HG02798 (cell line): ENCODE measurements at regions not wholly inside any gene's neighbourhood (a gene's known extent, or its start where the extent isn't known, plus 50 kb on each side); places are given as distances from the start of the nearest gene placed in this dataset.

ENCODE experiments used
- ATAC-seq: cut with Tn5 transposase; IDR thresholded peaks from one replicate; pipeline ENCODE4 v1.9.1; 2021; ENCODE audit warnings: mild to moderate bottlenecking; ENCODE audit not compliant: unreplicated experiment, poor library complexity

DNA sequence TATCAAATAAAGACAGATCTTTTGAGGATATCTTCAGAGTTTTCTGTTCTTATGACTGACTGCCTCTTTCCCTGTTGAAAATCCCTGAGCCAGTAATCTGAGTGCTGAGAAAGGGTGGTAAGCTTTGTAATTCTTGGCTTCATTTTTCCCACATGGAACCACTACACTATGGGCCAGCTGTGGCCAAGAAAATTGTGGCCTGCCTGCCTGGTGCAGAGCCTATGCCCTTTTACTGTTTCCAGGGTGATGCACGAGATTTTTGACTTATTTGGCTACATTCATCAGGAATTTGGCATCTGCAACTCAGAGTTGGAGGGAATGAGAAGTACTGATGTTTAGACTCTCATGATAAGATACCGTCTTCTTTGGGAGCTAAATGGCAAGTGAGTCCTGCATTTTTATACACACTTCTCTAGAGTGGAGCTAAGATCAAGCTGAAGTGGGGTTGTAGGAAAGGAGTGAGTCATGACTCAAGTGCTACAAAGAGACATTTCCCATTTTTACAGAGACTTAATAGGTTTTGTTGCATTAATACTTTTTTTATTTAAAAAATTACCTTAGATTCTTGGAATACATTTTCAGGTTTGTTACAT is 328.2 kb upstream of the CDH7 start:
- no peak for ATAC-seq

DNA sequence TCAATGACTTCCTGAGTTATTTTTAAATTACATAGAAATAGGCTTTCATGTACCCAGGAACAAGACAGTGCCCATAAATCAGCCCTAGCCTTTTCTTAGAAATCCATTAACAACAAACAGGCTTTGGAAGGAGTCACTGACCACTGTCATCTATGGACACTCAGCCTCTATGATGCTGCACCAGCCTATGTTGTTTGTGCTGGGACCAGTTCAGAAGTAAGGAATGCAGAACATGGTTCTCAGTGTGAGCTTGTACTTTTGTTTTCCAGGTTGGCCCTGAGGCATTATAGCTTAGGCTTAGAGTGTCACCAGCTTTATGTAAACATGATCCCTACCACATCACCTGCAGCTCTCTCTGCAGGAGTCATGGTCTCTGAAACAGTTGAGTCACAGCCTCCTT is 335.7 kb upstream of the CDH7 start:
- ATAC-seq = no peak

DNA sequence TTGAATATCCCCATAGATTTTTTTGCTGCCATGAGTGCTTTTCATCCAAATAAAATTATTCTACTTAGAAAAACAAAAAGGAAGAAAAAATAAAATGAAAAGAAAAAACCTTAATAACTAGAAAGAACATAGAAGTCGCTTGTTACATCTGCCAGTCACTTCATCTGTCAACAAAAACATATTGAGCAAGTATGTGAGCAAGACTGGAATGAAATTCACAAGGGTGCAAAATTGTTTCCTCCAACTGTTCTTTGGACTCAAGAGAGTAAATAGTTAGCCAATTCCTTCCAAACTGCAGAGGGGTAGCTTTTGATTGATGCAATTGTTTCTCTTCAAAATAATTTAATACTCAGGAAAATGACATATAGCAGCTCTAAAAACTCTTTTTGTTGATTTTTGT is 336.3 kb upstream of the CDH7 start:
- no peak for ATAC-seq

DNA sequence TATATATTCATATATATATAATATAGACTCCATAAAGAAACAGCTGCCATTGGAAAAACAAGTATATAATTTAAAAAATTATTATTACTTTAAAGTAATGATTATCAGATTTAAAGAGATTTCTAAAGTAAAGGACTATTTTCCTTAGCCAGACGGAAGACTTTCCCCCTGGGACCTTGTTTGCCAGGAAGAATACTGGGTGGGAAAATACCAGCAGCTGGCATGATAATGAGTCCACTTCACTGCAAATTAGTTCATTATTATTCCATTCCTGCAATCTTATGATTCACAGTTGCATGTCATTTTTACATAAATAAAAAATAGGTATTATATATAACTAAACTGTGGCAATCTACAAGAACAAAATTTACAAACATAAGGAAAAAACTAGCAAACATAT is 339.8 kb upstream of the CDH7 start:
- ATAC-seq = no peak

GRCh38 chr18:65409261-65409660 is 341.6 kb upstream of the CDH7 start:
- no peak for ATAC-seq

DNA sequence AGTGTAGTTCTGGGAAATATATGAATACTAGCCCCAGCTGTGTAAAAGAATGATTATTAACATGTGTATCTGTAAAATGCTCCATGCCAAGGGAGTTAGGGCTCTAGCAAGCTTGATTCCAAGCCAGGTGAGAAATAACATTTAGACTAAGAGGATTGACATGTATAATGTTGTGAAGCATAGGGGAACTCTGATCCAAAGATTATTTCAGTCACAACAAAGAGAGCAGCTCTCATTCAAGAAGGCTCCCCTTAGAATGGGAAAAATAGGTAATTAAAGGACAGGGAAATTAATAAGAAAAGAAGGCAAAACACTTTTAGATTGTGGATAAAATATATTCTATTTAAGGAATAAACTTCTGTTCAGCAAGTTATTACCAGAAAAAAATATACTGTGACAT is 347.3 kb upstream of the CDH7 start:
- no peak for ATAC-seq

GRCh38 chr18:65399091-65399490 is 351.7 kb upstream of the CDH7 start:
- ATAC-seq = no peak

- ATAC-seq = no peak
Measured at GRCh38 chr18:65398347-65399075, 352.3 kb upstream of the CDH7 start.

DNA sequence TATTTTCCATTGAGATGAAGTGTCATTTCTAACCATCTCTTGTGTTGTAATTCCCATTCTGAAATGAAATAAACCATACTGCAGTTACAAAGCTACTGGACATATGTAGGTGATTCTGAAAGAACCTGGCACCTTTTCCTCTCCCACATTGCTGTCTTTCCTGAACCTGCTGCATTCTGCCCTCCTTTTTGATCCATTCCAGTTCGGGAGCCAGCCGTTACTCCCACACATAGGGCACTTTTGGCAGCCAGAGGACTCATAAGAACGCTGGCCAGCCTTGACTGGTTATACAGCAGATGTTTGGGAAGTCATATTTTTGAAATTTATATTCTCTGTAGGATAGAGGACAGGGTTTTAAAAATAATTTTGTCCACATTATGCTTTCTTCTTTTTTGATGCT is 369.8 kb upstream of the CDH7 start:
- ATAC-seq = no peak

GRCh38 chr18:65380571-65380970 is 370.2 kb upstream of the CDH7 start:
- ATAC-seq = no peak

GRCh38 chr18:65372904-65373303 is 377.9 kb upstream of the CDH7 start:
- no peak for ATAC-seq

DNA sequence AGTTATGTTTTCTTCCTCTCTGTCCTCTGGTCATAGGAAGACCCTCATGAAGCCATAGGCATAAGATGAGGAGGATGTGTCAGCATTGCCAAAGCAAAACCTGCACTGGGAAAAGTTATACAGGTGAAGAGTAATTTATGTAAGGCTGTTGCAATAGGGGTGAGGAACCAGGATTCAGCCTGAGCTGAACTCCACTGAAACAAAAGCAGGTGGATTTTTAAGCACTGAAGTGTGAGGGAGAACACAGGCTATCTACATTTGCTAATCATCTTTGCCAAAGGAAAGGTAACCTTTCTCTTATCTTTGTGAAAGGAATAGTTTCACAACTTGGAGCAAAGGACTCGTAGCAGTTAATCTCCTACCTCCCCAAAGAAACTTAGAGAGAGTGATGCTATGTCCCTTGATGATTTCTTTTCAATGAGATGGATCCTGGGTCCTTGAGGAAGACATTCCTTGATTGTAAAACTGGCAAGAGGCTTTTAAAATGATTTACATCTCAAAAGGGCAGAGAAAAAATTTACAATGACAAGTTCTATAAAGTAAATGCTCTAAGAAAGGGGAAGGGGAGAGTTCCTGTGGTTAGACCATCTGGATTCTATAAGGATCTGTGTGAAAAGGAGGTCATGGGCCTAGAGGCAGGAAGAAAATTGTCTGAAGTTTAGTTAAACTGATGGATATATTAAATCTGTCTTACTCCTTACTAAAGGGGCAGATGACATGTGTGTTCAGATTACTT is 385.4 kb upstream of the CDH7 start:
- no peak for ATAC-seq

- no peak for ATAC-seq
Measured at GRCh38 chr18:65363911-65364632, 386.7 kb upstream of the CDH7 start.

- ATAC-seq = no peak
Measured at GRCh38 chr18:65363011-65363410, 387.8 kb upstream of the CDH7 start.

- ATAC-seq = no peak
Measured at GRCh38 chr18:65359479-65359878, 391.3 kb upstream of the CDH7 start.

- ATAC-seq = no peak
Measured at GRCh38 chr18:65358306-65358705, 392.5 kb upstream of the CDH7 start.

DNA sequence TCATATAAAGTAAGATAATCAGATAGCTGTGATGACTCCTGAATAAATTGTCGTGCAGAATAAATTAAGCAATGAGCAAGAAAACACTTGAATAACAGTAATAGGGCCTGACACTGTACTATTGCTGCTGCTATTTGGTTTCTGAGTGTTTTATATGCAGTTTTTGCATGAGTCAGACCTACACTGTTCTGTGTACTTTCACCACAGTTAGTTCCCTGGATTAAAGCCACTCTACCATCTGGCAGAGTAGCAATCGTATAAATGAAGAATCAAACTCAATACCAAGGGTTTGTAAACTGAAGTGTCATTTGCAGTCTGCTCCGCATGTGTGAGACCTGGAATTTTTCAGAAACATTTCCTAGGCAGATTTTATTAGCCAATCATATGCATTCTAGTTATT is 398.6 kb upstream of the CDH7 start:
- ATAC-seq = no peak

DNA sequence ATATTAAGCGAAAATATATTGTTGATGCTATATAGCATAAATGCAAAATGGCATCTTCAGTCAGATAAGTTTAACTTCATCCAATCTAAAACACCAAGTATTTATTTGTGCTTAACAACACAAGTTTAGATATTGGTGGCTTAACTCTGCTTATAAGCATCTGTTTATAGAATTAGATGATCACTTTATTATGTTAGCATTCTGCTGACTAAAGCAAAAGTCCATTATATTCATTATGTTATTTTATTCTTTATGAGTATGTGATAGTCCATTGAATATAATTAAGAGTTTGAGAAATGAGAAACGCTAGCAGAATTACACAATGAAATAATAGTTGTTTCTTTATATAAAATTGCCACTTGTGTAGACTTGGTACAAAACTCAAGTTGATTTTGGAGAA is 401.2 kb upstream of the CDH7 start:
- ATAC-seq = no peak

DNA sequence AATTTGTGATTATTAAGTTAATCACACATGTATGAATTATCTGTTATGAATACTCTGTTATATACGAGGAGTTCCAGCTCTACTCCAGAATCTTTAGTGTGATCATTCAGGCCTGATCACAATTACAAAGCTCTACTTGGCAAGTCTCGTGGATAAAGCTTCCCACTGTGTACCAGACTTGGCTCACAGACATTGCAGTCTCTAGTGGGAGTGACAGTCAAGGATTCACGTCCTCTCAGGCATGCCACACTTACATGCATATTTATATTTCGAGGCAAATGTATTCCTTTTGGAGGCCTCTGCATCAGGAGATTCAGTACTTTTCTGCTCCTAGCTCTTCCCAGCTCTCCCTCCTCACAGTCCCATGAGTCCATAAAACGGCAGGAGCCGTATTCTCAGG is 403.4 kb upstream of the CDH7 start:
- no peak for ATAC-seq

- no peak for ATAC-seq
Measured at GRCh38 chr18:65346086-65346485, 404.7 kb upstream of the CDH7 start.

DNA sequence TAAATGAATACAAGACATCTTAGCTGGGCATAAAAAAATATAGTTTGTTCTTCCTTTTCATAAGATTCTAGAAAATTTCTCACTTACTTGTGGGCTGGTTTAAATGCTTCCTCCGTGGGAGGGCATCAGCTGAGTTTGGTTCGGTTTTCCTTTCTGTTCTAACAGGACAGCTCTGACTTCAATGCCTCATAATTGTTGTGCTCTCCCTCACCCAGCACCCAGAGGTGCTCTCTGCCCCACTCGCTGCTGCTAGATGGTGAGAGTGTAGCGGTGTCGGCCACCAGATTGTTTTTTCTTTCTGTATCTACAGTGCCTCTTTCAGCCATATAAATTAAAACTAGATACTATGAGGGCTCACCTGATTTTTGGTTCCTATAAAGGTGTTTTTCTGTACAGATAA is 407.2 kb upstream of the CDH7 start:
- ATAC-seq = no peak
